SK-N-SH treated with all-trans-retinoic acid at 6 μM for 48 hours (cell line): ENCODE measurements at regions not wholly inside any gene's neighbourhood (a gene's known extent, or its start where the extent isn't known, plus 50 kb on each side); places are given as distances from the start of the nearest gene placed in this dataset.

Experiments used
- CSDC2 ChIP-seq: fragments of 250-450 bp; sonication (Bioruptor Pico); IDR thresholded peaks from 2 replicates; pipeline ENCODE4 v1.5.0; 2020; ENCODE audit warnings: mild to moderate bottlenecking, moderate library complexity
- GLIS3 ChIP-seq: fragments of 250-450 bp; sonication (Bioruptor Pico); IDR thresholded peaks from 2 replicates; pipeline ENCODE4 v1.5.0; 2020; ENCODE audit warnings: mild to moderate bottlenecking, moderate library complexity
- ISL1 ChIP-seq: fragments of 250-450 bp; sonication (Bioruptor Pico); IDR thresholded peaks from 2 replicates; pipeline ENCODE4 v2.1.2; 2022; ENCODE audit warnings: mild to moderate bottlenecking, moderate library complexity
- RARB ChIP-seq: fragments of 250-450 bp; sonication (Bioruptor Pico); IDR thresholded peaks from 2 replicates; pipeline ENCODE4 v1.8.0; 2021; ENCODE audit warnings: mild to moderate bottlenecking, moderate library complexity
- ZC3H10 ChIP-seq: fragments of 250-450 bp; sonication (Bioruptor Pico); IDR thresholded peaks from 2 replicates; pipeline ENCODE4 v1.5.1; 2021; ENCODE audit warnings: mild to moderate bottlenecking, moderate library complexity
- ZFP3 ChIP-seq: fragments of 250-450 bp; sonication (Bioruptor Pico); IDR thresholded peaks from 2 replicates; pipeline ENCODE4 v1.5.0; 2020; ENCODE audit warnings: mild to moderate bottlenecking, moderate library complexity
- ZFP30 ChIP-seq: fragments of 450-650 bp; formaldehyde crosslinking; IDR thresholded peaks from 2 replicates; pipeline ENCODE4 v1.5.0; 2022; ENCODE audit warnings: mild to moderate bottlenecking, moderate library complexity
- ZNF565 ChIP-seq: fragments of 450-650 bp; formaldehyde crosslinking; conservative IDR thresholded peaks from 2 replicates; pipeline ENCODE4 v1.5.0; 2020; ENCODE audit warnings: low read depth, mild to moderate bottlenecking, moderate library complexity
- ZNF70 ChIP-seq: fragments of 450-650 bp; formaldehyde crosslinking; IDR thresholded peaks from 2 replicates; pipeline ENCODE4 v1.5.0; 2020; ENCODE audit warnings: mild to moderate bottlenecking, moderate library complexity
- ZNF8 ChIP-seq: fragments of 450-650 bp; formaldehyde crosslinking; IDR thresholded peaks from 2 replicates; pipeline ENCODE4 v1.5.0; 2020; ENCODE audit warnings: mild to moderate bottlenecking, moderate library complexity
- TF ChIP-seq, protein P1 (sequence below): fragments of 250-450 bp; sonication (Bioruptor Pico); IDR thresholded peaks from 2 replicates; pipeline ENCODE4 v1.8.0; 2021; ENCODE audit warnings: low read depth, mild to moderate bottlenecking, moderate library complexity, borderline replicate concordance
- TF ChIP-seq, protein P2 (sequence below): fragments of 250-450 bp; sonication (Bioruptor Pico); IDR thresholded peaks from 2 replicates; pipeline ENCODE4 v1.8.0; 2020; ENCODE audit warnings: mild to moderate bottlenecking, moderate library complexity, borderline replicate concordance
- TF ChIP-seq, protein P3 (sequence below): fragments of 250-450 bp; sonication (Bioruptor Pico); IDR thresholded peaks from 2 replicates; pipeline ENCODE4 v1.5.1; 2020; ENCODE audit warnings: low read depth, mild to moderate bottlenecking, moderate library complexity
- TF ChIP-seq, protein P4 (sequence below): fragments of 250-450 bp; sonication (Bioruptor Pico); IDR thresholded peaks from 2 replicates; pipeline ENCODE4 v1.5.1; 2021; ENCODE audit warnings: mild to moderate bottlenecking, moderate library complexity

DNA sequence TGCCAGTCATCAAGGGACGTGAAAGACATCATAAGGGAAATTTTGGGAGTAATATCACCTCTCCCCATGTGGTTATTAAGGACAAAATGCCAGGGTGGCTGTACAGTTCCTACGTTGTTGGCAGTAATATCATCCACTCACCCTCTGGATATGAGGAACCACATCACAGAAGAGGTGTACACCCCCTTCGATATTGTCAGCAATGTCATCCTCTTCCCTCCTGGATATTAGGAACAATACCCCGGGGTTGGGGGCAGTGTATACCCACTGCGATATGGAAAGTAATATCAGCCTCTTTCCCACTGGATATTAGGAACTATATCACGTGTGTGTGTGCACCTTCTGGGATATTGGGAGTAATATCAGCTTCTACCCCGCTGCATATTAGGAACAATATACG is 1933.3 kb downstream of the SUCLG1 start:
- TF ChIP-seq, protein P1, sequence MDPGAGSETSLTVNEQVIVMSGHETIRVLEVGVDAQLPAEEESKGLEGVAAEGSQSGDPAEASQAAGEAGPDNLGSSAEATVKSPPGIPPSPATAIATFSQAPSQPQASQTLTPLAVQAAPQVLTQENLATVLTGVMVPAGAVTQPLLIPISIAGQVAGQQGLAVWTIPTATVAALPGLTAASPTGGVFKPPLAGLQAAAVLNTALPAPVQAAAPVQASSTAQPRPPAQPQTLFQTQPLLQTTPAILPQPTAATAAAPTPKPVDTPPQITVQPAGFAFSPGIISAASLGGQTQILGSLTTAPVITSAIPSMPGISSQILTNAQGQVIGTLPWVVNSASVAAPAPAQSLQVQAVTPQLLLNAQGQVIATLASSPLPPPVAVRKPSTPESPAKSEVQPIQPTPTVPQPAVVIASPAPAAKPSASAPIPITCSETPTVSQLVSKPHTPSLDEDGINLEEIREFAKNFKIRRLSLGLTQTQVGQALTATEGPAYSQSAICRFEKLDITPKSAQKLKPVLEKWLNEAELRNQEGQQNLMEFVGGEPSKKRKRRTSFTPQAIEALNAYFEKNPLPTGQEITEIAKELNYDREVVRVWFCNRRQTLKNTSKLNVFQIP (CRISPR knock-in tag) = no peak
- no peak for TF ChIP-seq ISL1 (CRISPR knock-in tag)
- TF ChIP-seq ZNF565 = no peak
- no peak for TF ChIP-seq RARB (CRISPR knock-in tag)
- TF ChIP-seq, protein P2, sequence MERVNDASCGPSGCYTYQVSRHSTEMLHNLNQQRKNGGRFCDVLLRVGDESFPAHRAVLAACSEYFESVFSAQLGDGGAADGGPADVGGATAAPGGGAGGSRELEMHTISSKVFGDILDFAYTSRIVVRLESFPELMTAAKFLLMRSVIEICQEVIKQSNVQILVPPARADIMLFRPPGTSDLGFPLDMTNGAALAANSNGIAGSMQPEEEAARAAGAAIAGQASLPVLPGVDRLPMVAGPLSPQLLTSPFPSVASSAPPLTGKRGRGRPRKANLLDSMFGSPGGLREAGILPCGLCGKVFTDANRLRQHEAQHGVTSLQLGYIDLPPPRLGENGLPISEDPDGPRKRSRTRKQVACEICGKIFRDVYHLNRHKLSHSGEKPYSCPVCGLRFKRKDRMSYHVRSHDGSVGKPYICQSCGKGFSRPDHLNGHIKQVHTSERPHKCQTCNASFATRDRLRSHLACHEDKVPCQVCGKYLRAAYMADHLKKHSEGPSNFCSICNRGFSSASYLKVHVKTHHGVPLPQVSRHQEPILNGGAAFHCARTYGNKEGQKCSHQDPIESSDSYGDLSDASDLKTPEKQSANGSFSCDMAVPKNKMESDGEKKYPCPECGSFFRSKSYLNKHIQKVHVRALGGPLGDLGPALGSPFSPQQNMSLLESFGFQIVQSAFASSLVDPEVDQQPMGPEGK (CRISPR knock-in tag) = no peak
- no peak for TF ChIP-seq ZFP30 (CRISPR knock-in tag)
- TF ChIP-seq, protein P3, sequence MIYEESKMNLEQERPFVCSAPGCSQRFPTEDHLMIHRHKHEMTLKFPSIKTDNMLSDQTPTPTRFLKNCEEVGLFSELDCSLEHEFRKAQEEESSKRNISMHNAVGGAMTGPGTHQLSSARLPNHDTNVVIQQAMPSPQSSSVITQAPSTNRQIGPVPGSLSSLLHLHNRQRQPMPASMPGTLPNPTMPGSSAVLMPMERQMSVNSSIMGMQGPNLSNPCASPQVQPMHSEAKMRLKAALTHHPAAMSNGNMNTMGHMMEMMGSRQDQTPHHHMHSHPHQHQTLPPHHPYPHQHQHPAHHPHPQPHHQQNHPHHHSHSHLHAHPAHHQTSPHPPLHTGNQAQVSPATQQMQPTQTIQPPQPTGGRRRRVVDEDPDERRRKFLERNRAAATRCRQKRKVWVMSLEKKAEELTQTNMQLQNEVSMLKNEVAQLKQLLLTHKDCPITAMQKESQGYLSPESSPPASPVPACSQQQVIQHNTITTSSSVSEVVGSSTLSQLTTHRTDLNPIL (CRISPR knock-in tag) = no peak
- TF ChIP-seq, protein P4, sequence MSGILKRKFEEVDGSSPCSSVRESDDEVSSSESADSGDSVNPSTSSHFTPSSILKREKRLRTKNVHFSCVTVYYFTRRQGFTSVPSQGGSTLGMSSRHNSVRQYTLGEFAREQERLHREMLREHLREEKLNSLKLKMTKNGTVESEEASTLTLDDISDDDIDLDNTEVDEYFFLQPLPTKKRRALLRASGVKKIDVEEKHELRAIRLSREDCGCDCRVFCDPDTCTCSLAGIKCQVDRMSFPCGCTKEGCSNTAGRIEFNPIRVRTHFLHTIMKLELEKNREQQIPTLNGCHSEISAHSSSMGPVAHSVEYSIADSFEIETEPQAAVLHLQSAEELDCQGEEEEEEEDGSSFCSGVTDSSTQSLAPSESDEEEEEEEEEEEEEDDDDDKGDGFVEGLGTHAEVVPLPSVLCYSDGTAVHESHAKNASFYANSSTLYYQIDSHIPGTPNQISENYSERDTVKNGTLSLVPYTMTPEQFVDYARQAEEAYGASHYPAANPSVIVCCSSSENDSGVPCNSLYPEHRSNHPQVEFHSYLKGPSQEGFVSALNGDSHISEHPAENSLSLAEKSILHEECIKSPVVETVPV (CRISPR knock-in tag) = no peak
- no peak for TF ChIP-seq ZFP3 (CRISPR knock-in tag)
- TF ChIP-seq CSDC2 (CRISPR knock-in tag) = no peak
- no peak for TF ChIP-seq ZNF8 (CRISPR knock-in tag)
- no peak for TF ChIP-seq ZC3H10 (CRISPR knock-in tag)
- TF ChIP-seq ZNF70 (CRISPR knock-in tag) = no peak
- TF ChIP-seq GLIS3 (CRISPR knock-in tag) = no peak
